ENCODE measurements at regions not wholly inside any gene's neighbourhood (a gene's known extent, or its start where the extent isn't known, plus 50 kb on each side); places are given as distances from the start of the nearest gene placed in this dataset.
"Not testable (repeated sequence)": the region's sequence is repeated elsewhere in the genome, so short reads cannot be mapped to it uniquely, and the experiment has no call there.

DNA sequence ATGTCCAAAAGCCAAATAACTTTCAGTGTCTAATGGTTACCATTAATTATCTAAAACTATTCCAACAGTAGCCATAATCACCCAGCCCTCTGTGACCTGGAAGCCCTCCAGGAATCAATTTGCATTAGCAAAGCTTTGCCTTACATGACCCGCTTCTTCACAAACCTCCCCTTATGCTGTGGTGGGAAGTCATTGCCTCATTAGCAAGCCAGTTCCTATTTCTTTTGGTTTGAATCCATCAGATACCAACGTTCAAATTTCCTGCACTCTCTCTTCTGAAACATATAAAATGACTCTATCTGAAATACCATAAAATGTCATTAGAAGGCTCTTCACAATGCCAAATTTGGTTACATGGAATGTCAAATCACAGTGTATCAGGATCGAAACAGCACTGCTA lies 268.3 kb upstream of the PRKD1 start:
- TF ChIP-seq, protein P1, sequence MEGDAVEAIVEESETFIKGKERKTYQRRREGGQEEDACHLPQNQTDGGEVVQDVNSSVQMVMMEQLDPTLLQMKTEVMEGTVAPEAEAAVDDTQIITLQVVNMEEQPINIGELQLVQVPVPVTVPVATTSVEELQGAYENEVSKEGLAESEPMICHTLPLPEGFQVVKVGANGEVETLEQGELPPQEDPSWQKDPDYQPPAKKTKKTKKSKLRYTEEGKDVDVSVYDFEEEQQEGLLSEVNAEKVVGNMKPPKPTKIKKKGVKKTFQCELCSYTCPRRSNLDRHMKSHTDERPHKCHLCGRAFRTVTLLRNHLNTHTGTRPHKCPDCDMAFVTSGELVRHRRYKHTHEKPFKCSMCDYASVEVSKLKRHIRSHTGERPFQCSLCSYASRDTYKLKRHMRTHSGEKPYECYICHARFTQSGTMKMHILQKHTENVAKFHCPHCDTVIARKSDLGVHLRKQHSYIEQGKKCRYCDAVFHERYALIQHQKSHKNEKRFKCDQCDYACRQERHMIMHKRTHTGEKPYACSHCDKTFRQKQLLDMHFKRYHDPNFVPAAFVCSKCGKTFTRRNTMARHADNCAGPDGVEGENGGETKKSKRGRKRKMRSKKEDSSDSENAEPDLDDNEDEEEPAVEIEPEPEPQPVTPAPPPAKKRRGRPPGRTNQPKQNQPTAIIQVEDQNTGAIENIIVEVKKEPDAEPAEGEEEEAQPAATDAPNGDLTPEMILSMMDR (IDR thresholded peaks at IDR 0.05; ENCODE audit: unreplicated experiment): no peak
- H3K4me1 Mint-ChIP-seq (ENCODE audit: low read depth, unreplicated experiment): no peaks in the 10 kb centered on the region
- no peak overlapping the region for H3K27ac Mint-ChIP-seq (ENCODE audit: unreplicated experiment)
- no peaks in the 10 kb centered on the region for H3K36me3 Mint-ChIP-seq (ENCODE audit: insufficient read depth, unreplicated experiment)
- no TSS peak for BruUV-seq (replicated peaks)
- no peaks in the 10 kb centered on the region for H3K9me3 Mint-ChIP-seq (ENCODE audit: low read depth, unreplicated experiment)
- no peaks in the 10 kb centered on the region for H3K27me3 Mint-ChIP-seq (ENCODE audit: unreplicated experiment)
- intact Hi-C loops (cut with micrococcal nuclease; ENCODE audit: unreplicated experiment): no loop called here
- DNase-seq: no peak
- H3K4me3 Mint-ChIP-seq (ENCODE audit: low read depth, unreplicated experiment): no peak overlapping the region
- CTCF ChIA-PET: no interaction called here

DNA sequence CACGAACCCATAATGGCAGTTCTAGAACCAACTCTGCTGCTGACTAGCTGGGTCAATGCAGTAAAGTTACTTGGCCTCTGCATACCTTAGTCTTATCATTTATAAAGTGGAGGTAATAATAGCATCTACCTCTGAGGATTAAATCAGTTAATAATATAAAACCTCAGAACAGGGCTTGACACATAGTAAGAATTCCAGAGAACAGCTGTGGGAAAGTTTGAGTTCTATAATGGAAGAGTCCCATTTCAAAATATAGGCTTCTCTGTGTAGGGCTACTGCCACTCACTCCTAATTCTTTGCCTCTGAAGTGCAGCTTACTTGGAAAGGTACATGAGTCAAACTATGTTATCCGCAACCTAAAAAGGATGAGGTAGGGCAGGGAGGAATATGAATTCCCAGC lies 269.2 kb upstream of the PRKD1 start:
- Mint-ChIP-seq H3K9me3 (ENCODE audit: low read depth, unreplicated experiment) (peaks cover 2% of the 10 kb centered on the region), H3K4me3 (ENCODE audit: low read depth, unreplicated experiment) (no peak overlapping the region), H3K27me3 (ENCODE audit: unreplicated experiment) (no peaks in the 10 kb centered on the region), H3K36me3 (ENCODE audit: insufficient read depth, unreplicated experiment) (no peaks in the 10 kb centered on the region), H3K27ac (ENCODE audit: unreplicated experiment) (no peak overlapping the region), H3K4me1 (ENCODE audit: low read depth, unreplicated experiment) (no peaks in the 10 kb centered on the region)
- BruUV-seq (replicated peaks): no TSS peak
- CTCF ChIA-PET: no interaction called here
- DNase-seq: no peak
- intact Hi-C loops (cut with micrococcal nuclease; ENCODE audit: unreplicated experiment): no loop called here
- TF ChIP-seq, protein P1 (IDR thresholded peaks at IDR 0.05; ENCODE audit: unreplicated experiment): no peak

GRCh38 chr14:30198720-30199119 lies 271.1 kb upstream of the PRKD1 start:
- DNase-seq; H3K36me3 Mint-ChIP-seq (ENCODE audit: insufficient read depth, unreplicated experiment); CTCF ChIA-PET; BruUV-seq (replicated peaks); H3K4me3 Mint-ChIP-seq (ENCODE audit: low read depth, unreplicated experiment); H3K27me3 Mint-ChIP-seq (ENCODE audit: unreplicated experiment); H3K9me3 Mint-ChIP-seq (ENCODE audit: low read depth, unreplicated experiment); intact Hi-C loops (cut with micrococcal nuclease; ENCODE audit: unreplicated experiment); H3K4me1 Mint-ChIP-seq (ENCODE audit: low read depth, unreplicated experiment); H3K27ac Mint-ChIP-seq (ENCODE audit: unreplicated experiment): not testable (repeated sequence)

GRCh38 chr14:30204431-30204980 lies 276.9 kb upstream of the PRKD1 start:
- Mint-ChIP-seq H3K4me1 (ENCODE audit: low read depth, unreplicated experiment) (no peaks in the 10 kb centered on the region), H3K36me3 (ENCODE audit: insufficient read depth, unreplicated experiment) (no peaks in the 10 kb centered on the region), H3K4me3 (ENCODE audit: low read depth, unreplicated experiment) (no peak overlapping the region), H3K27me3 (ENCODE audit: unreplicated experiment) (no peaks in the 10 kb centered on the region), H3K9me3 (ENCODE audit: low read depth, unreplicated experiment) (peaks cover 2% of the 10 kb centered on the region), H3K27ac (ENCODE audit: unreplicated experiment) (no peak overlapping the region)
- no peak for DNase-seq
- CTCF ChIA-PET: no interaction called here
- no TSS peak for BruUV-seq (replicated peaks)
- TF ChIP-seq, protein P1 (IDR thresholded peaks at IDR 0.05; ENCODE audit: unreplicated experiment): no peak
- intact Hi-C loops (cut with micrococcal nuclease; ENCODE audit: unreplicated experiment): no loop called here

DNA sequence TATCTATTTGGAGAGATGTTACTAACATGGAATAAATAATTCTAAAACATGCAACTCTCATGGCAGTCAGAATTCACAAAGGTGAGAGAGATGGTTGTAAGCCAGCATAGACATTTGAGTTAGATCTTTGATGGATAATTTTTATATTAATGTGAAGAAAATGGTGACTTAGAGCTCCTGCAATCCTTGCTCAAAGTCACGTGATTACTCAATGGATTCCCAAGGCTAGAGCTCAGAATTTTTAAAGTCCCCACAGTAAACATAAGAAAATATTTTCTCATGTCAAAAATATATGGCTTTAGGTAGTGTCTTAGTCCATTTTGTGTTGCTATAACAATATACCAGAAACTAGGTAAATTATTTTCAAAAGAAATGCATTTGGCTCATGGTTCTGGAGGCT lies 281.5 kb upstream of the PRKD1 start:
- BruUV-seq (replicated peaks): no TSS peak
- CTCF ChIA-PET: interaction anchor here (0.5 kb wide), 1 partner anchor 448 kb away, joined by 3 read pairs; no protein-coding TSS in a partner anchor

More for the DNA sequence above, 281.5 kb upstream of the PRKD1 start:
- intact Hi-C loops (cut with micrococcal nuclease; ENCODE audit: unreplicated experiment): no loop called here
- no peak for DNase-seq
- Mint-ChIP-seq H3K27ac (ENCODE audit: unreplicated experiment) (no peak overlapping the region), H3K9me3 (ENCODE audit: low read depth, unreplicated experiment) (no peaks in the 10 kb centered on the region), H3K4me1 (ENCODE audit: low read depth, unreplicated experiment) (no peaks in the 10 kb centered on the region), H3K4me3 (ENCODE audit: low read depth, unreplicated experiment) (no peak overlapping the region), H3K36me3 (ENCODE audit: insufficient read depth, unreplicated experiment) (no peaks in the 10 kb centered on the region), H3K27me3 (ENCODE audit: unreplicated experiment) (no peaks in the 10 kb centered on the region)
- TF ChIP-seq, protein P1 (IDR thresholded peaks at IDR 0.05; ENCODE audit: unreplicated experiment): no peak
